Esophagus squamous epithelium (tissue), 5 donors: ENCODE measurements at regions not wholly inside any gene's neighbourhood (a gene's known extent, or its start where the extent isn't known, plus 50 kb on each side); places are given as distances from the start of the nearest gene placed in this dataset.

Experiments
- DNase-seq: peaks from one replicate; lab custom pipeline; 2025; lab: John Stamatoyannopoulos, UW
- H3K27ac ChIP-seq, 4 donors: fragments of 200-600 bp; sonication (generic); one replicate each; pipeline ENCODE4 v1.5.1; 2016 to 2019; ENCODE audit warnings: mild to moderate bottlenecking in 1 of 4
- H3K27me3 ChIP-seq, 4 donors: fragments of 200-600 bp; sonication (generic); 1 replicate in 3 of 4; 2 replicates in 1 of 4; pipeline versions ENCODE4 v1.5.1 to v1.6.0; 2017 to 2021; ENCODE audit warnings: antibody characterized with exemption in 1 of 4
- H3K36me3 ChIP-seq, 3 donors: fragments of 200-600 bp; sonication (generic); one replicate each; pipeline ENCODE4 v1.5.1; 2016 to 2019
- H3K4me1 ChIP-seq, 3 donors: fragments of 200-600 bp; sonication (generic); one replicate each; pipeline ENCODE4 v1.5.1; 2017 to 2019
- H3K4me3 ChIP-seq, 4 donors: fragments of 200-600 bp; sonication (generic); 1 replicate in 3 of 4; 2 replicates in 1 of 4; pipeline ENCODE4 v1.5.1; 2016 to 2019; ENCODE audit warnings: mild to moderate bottlenecking in 2 of 4, moderate library complexity in 1 of 4
- H3K9me3 ChIP-seq, 3 donors: fragments of 200-600 bp; sonication (generic); one replicate each; pipeline ENCODE4 v1.5.1; 2016 to 2019
- POLR2A ChIP-seq, 4 donors: fragments of 450-650 bp; IDR thresholded peaks; one replicate each; pipeline ENCODE4 v1.6.1; 2017; ENCODE audit warnings: antibody characterized with exemption in 4 of 4, mild to moderate bottlenecking in 4 of 4, moderate library complexity in 3 of 4
- WGBS, 2 donors: methylation state at CpG; one replicate each; pipeline ENCODE4 v1.1.5; 2018; 5-methylcytosine and 5-hydroxymethylcytosine counted together
- intact Hi-C: fragments of 100-400 bp; cut with DNase I; formaldehyde crosslinking; loops from one replicate; pipeline ENCODE4 v1.15.0; 2022
- TF ChIP-seq, protein P1 (sequence below), 6 experiments: fragments of 450-650 bp in 4 of 6; fragments of 200-600 bp in 2 of 6; sonication (generic) in 2 of 6; IDR thresholded peaks; one replicate each; pipeline ENCODE4 v1.5.1; 2016 to 2019; ENCODE audit warnings: antibody characterized with exemption in 6 of 6, mild to moderate bottlenecking in 4 of 6, moderate library complexity in 4 of 6
- donor health status: DM: yes; HTN: yes; CAD: no.

DNA sequence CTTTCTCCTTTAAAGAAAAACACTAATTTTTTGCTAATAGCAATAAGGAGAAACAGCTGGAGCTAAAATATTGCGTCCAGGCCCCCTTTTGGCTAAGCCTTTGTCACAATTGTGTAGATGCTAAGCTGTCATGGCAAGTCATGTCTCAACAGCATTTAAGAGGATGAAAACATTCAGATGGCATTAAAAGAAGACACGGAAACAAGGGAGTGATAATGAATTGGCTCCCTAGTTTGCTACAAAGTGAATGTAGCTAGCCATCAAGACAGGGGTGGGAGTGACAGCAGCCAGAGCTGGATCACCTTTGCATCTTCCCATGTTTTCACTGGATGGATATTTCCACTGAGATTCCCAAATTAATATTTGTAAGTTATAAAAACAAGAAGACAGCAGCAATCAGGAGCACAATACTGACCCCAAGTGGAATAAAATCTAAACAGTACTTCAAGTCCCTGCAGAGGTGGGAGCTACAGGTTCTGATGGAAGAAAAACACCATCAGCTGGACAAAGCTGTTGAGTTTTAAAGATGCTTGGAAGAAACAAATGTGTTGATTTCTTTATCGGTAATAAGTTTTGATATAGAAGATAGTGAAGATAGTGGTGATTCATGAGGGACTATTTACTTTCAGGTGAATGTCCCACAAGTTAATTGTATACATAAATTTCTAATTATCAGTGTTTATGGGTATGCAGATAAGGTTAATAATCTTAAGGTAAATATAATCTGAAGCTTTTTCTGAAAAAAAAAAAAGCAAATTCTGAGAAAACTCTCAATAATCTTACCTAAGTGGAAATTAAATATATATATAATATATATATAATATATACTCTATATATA lies 129.4 kb downstream of the SLC16A9 start:
- H3K4me1 ChIP-seq: peaks cover 0 to 6% (median 0%) of the 10 kb centered on the region in 3 donors
- H3K27ac ChIP-seq: peak overlapping the region in 1 of 4 donors; percentile 12
- TF ChIP-seq, protein P1, sequence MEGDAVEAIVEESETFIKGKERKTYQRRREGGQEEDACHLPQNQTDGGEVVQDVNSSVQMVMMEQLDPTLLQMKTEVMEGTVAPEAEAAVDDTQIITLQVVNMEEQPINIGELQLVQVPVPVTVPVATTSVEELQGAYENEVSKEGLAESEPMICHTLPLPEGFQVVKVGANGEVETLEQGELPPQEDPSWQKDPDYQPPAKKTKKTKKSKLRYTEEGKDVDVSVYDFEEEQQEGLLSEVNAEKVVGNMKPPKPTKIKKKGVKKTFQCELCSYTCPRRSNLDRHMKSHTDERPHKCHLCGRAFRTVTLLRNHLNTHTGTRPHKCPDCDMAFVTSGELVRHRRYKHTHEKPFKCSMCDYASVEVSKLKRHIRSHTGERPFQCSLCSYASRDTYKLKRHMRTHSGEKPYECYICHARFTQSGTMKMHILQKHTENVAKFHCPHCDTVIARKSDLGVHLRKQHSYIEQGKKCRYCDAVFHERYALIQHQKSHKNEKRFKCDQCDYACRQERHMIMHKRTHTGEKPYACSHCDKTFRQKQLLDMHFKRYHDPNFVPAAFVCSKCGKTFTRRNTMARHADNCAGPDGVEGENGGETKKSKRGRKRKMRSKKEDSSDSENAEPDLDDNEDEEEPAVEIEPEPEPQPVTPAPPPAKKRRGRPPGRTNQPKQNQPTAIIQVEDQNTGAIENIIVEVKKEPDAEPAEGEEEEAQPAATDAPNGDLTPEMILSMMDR (IDR thresholded peaks at IDR 0.05): peak in 4 of 6 experiments; percentile 11 to 52 (median 41)
- TF ChIP-seq POLR2A (IDR thresholded peaks at IDR 0.05): no peak
- no peak overlapping the region for H3K4me3 ChIP-seq
- 29 to 33% methylated on average over 3 of the region's 3 CpGs for WGBS, 2 donors
- intact Hi-C loops: loop anchor here (10.0 kb wide), 1 partner anchor 335 kb away; no protein-coding TSS in a partner anchor
- no peaks in the 10 kb centered on the region for H3K9me3 ChIP-seq
- no peaks in the 10 kb centered on the region for H3K36me3 ChIP-seq
- DNase-seq: no peak
- no peaks in the 10 kb centered on the region for H3K27me3 ChIP-seq

DNA sequence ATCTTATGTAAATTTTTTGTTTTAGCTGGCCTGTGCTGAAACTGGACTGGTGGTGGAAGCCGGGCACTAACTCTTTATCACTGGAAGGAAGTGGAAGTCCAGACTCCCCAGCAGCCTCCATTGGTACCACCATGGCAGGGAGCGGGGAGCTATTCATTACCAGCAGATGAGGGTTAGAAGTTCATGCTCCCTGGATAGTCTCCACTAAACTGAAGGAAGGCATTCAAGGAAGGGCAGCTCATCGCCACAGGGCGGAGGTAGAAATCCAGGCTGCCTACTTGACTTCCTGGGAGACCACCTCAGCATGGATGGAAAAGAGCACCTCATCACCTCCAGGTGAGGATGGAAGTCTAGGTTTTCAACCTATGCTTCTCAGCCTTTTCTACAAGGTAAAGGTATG lies 130.9 kb downstream of the SLC16A9 start:
- Histone ChIP-seq H3K27me3 (no peaks in the 10 kb centered on the region), H3K4me3 (no peak overlapping the region), H3K27ac (no peak overlapping the region), H3K4me1 (peaks cover 0 to 6% (median 0%) of the 10 kb centered on the region in 3 donors), H3K36me3 (no peaks in the 10 kb centered on the region), H3K9me3 (no peaks in the 10 kb centered on the region)
- no peak for TF ChIP-seq POLR2A (IDR thresholded peaks at IDR 0.05)
- TF ChIP-seq, protein P1 (IDR thresholded peaks at IDR 0.05): no peak
- intact Hi-C loops: no loop called here
- WGBS, 2 donors: 94 to 100% methylated on average over 2 to 3 of the region's 4 CpGs
- DNase-seq: no peak

DNA sequence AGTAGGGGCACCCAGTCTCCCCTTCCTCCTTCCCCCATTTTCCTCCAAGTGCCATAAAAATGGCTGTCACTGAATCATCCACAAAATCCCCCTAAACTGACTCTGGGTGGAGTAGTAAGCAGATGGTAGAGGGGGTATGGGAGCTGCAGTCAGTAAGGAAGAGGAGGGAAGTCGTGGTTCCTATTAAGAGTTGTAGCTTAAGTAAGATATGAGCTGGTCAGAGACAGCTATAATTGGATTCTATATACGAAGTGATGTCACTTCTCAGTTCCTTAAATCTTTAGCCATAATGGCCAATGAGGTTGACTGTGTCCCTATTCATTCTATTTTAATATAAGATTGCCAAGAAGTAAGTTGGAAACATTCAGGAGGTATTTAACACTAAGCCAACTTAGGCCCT lies 131.7 kb downstream of the SLC16A9 start:
- H3K27me3 ChIP-seq: no peaks in the 10 kb centered on the region
- no peaks in the 10 kb centered on the region for H3K9me3 ChIP-seq
- intact Hi-C loops: no loop called here
- WGBS, 2 donors: 51 to 61% methylated on average over 2 of the region's 2 CpGs
- H3K4me3 ChIP-seq: no peak overlapping the region
- H3K4me1 ChIP-seq: peaks cover 0 to 6% (median 0%) of the 10 kb centered on the region in 3 donors
- TF ChIP-seq, protein P1 (IDR thresholded peaks at IDR 0.05): no peak
- TF ChIP-seq POLR2A (IDR thresholded peaks at IDR 0.05): no peak
- no peak for DNase-seq
- H3K27ac ChIP-seq: no peak overlapping the region
- H3K36me3 ChIP-seq: no peaks in the 10 kb centered on the region

DNA sequence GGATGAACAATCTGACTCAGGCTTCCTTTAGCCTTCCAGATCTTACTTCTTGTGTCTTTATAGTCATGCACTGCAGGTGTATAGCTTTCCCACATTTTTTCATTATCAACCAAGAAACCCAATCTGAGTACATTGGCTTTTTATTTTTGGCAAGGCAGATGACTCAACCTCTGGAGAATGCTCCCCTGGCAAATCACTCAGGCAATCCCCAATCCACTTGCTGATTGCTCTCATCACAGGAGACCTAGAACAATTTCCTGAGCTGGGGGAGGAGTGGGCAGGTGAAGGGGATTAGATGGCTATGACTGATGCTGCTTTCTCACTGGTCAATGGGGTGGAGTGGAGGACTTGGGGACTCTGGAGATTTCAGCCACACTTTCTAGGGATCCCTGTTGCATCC lies 134.4 kb downstream of the SLC16A9 start:
- H3K4me3 ChIP-seq: no peak overlapping the region
- H3K4me1 ChIP-seq: peaks cover 0 to 6% (median 0%) of the 10 kb centered on the region in 3 donors
- intact Hi-C loops: no loop called here
- H3K27ac ChIP-seq: no peak overlapping the region
- H3K27me3 ChIP-seq: no peaks in the 10 kb centered on the region
- DNase-seq: no peak
- H3K36me3 ChIP-seq: no peaks in the 10 kb centered on the region
- TF ChIP-seq, protein P1 (IDR thresholded peaks at IDR 0.05): no peak
- TF ChIP-seq POLR2A (IDR thresholded peaks at IDR 0.05): no peak
- no peaks in the 10 kb centered on the region for H3K9me3 ChIP-seq

DNA sequence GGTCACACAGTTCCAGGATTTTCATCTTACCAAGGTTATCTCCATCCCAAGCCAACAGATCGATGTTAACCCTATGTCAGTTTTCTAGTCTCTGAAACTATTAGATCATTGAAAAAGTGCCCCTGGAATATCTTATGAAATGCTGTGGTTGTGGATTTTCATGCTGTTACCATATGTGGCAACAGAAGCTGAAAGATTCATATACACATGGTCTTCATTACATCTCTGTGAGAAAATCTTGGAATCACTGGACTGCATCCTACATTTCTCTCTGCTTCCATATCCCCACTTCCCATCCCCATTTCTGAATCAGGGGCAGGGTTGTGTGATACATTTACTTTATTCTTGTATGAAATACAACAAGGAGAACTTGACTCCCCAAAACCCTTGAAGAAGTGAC lies 146.1 kb downstream of the SLC16A9 start:
- Histone ChIP-seq H3K9me3 (no peaks in the 10 kb centered on the region), H3K27ac (no peak overlapping the region), H3K36me3 (no peaks in the 10 kb centered on the region), H3K4me1 (peaks cover 0 to 3% (median 0%) of the 10 kb centered on the region in 3 donors), H3K4me3 (no peak overlapping the region), H3K27me3 (no peaks in the 10 kb centered on the region)
- TF ChIP-seq, protein P1 (IDR thresholded peaks at IDR 0.05): no peak
- no peak for TF ChIP-seq POLR2A (IDR thresholded peaks at IDR 0.05)
- 65 to 78% methylated on average over 1 of the region's 1 CpG for WGBS, 2 donors
- intact Hi-C loops: no loop called here
- no peak for DNase-seq
